Activated CD8-positive, alpha-beta T cell treated with anti-CD3 and anti-CD28 coated beads, Interleukin-2, amount 10 ng/mL, durations not matched to agents 7 days and 5 days (primary cell): ENCODE measurements at regions not wholly inside any gene's neighbourhood (a gene's known extent, or its start where the extent isn't known, plus 50 kb on each side); places are given as distances from the start of the nearest gene placed in this dataset.
"Not testable (repeated sequence)": the region's sequence is repeated elsewhere in the genome, so short reads cannot be mapped to it uniquely, and the experiment has no call there.

ENCODE experiments used
- ATAC-seq: fragments of 150-1000 bp; cut with Tn5 transposase; one replicate; pipeline ENCODE4 v1.10.0; 2021; ENCODE audit warnings: moderate library complexity
- CTCF ChIA-PET: fragments of 350-600 bp; sonication (Branson Sonifier 250); formaldehyde crosslinking; loops from one replicate; lab custom pipeline; 2021; ENCODE audit warnings: antibody characterized with exemption; lab: Charles Lee
- POLR2A ChIA-PET: fragments of 350-600 bp; sonication (Branson Sonifier 250); formaldehyde crosslinking; loops from one replicate; lab custom pipeline; 2021; ENCODE audit warnings: antibody characterized with exemption; lab: Charles Lee
- DNase-seq: peaks from one replicate; pipeline ENCODE4 v3.0.0-alpha.2; 2020
- H3K27ac Mint-ChIP-seq: one replicate; pipeline ENCODE4 v1.8.0; 2021; ENCODE audit warnings: mild to moderate bottlenecking, mixed read lengths
- H3K27me3 Mint-ChIP-seq: one replicate; pipeline ENCODE4 v1.8.0; 2021; ENCODE audit warnings: low read depth, mixed read lengths
- H3K36me3 Mint-ChIP-seq: one replicate; pipeline ENCODE4 v1.8.0; 2021; ENCODE audit warnings: low read depth, mixed read lengths
- H3K4me1 Mint-ChIP-seq: one replicate; pipeline ENCODE4 v1.8.0; 2021; ENCODE audit warnings: low read depth, mixed read lengths
- H3K4me3 Mint-ChIP-seq: one replicate; pipeline ENCODE4 v1.8.0; 2021; ENCODE audit warnings: mild to moderate bottlenecking, mixed read lengths
- H3K9me3 Mint-ChIP-seq: one replicate; pipeline ENCODE4 v1.8.0; 2022; ENCODE audit warnings: mixed read lengths; ENCODE audit not compliant: insufficient read depth

DNA sequence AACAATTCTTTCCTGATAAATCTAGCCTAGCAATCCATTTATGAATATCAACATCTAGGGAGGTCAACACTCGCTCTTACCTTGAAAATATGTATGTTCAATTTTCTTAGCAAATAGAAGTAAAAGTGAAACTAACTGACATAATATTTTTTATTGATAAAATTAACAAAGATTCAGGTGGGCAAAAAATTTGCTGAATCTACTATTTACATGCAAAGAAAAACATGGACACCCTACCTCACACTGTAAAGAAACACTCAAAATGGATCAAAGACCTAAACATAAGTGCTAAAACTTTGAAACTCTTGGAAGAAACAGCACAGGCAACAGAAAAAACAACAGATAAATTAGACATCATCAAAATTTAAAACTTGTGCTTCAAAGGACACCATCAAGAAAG, 151.6 kb upstream of the MYRIP start:
- no peak overlapping the region for H3K4me3 Mint-ChIP-seq
- H3K27ac Mint-ChIP-seq: no peak overlapping the region
- DNase-seq (no peak), ATAC-seq (no peak)
- H3K36me3 Mint-ChIP-seq: no peaks in the 10 kb centered on the region
- CTCF ChIA-PET: no interaction called here
- H3K4me1 Mint-ChIP-seq: no peaks in the 10 kb centered on the region
- no peaks in the 10 kb centered on the region for H3K9me3 Mint-ChIP-seq
- peaks cover 2% of the 10 kb centered on the region for H3K27me3 Mint-ChIP-seq
- POLR2A ChIA-PET: no interaction called here

DNA sequence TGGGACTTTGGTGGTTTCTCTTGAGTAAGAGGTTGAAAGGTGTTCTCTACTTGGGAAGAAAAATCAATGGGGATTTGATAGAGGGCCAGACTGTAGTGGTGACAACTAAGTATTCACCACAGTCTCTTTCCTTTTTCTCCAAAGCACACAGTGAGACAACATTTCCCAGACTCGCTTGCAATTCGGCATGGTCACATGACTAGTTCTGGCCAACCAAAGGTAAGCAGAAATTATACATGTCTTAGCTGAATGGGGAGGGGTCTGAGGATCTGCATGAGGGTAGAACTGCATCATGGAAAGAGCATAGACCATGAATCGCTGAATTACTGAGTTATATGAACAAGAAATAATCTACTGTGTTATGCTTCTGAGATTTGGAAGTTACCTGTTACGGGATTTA, 144.5 kb upstream of the MYRIP start:
- DNase-seq (no peak), ATAC-seq (no peak)
- Mint-ChIP-seq H3K36me3 (no peaks in the 10 kb centered on the region), H3K9me3 (no peaks in the 10 kb centered on the region), H3K27ac (no peak overlapping the region), H3K4me1 (no peaks in the 10 kb centered on the region), H3K4me3 (no peak overlapping the region), H3K27me3 (peaks cover 6% of the 10 kb centered on the region)
- ChIA-PET POLR2A (no interaction called here), CTCF (interaction anchor here (0.8 kb wide), 1 partner anchor 27 kb away, joined by 3 read pairs; no protein-coding TSS in a partner anchor)

DNA sequence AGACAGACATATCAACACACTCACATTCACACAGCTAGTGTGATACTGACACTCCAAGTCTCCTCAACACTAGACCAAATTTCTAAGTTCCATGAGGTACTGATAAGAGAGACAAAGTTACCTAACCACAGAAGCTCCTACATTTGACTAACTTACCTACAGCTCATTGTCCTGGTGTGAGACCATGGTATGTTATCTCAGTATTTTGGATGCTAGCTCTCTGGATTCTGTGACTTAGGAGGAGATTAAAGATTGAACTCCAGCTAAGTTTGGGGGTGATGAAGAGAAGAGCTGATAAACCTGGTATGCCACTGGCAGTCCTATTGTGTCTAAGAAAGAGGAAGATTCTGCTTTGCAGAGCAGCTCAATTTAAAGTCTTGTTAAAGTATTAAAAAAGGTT, 144.0 kb upstream of the MYRIP start:
- Mint-ChIP-seq H3K4me3 (no peak overlapping the region), H3K27me3 (peaks cover 6% of the 10 kb centered on the region), H3K4me1 (no peaks in the 10 kb centered on the region), H3K27ac (no peak overlapping the region), H3K9me3 (no peaks in the 10 kb centered on the region), H3K36me3 (no peaks in the 10 kb centered on the region)
- POLR2A ChIA-PET: no interaction called here
- ATAC-seq (no peak), DNase-seq (no peak)
- CTCF ChIA-PET: interaction anchor here (0.8 kb wide), 1 partner anchor 27 kb away, joined by 3 read pairs; no protein-coding TSS in a partner anchor

DNA sequence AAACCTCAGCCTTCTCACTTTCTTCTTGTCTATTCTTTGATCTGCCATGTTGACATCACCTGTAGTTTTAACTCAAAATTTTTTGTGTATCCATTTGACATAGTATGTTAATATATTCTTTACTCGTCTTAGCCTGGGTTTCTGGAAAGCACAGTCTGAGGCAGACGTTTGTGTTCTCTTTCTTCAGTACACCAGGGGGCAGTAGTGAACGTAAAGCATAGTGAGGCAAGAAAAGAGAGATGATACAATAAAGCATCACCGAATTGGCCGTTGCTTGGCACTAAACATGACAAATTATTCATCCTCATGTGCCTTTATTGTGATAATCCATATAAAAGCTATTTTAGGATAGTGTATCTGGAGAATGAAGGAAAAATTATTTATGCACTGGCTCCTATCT, 141.0 kb upstream of the MYRIP start:
- ChIA-PET CTCF (no interaction called here), POLR2A (no interaction called here)
- H3K4me1 Mint-ChIP-seq: no peaks in the 10 kb centered on the region
- DNase-seq (peak; percentile 21), ATAC-seq (peak; percentile 55)
- no peak overlapping the region for H3K27ac Mint-ChIP-seq
- H3K27me3 Mint-ChIP-seq: peaks cover 4% of the 10 kb centered on the region
- no peaks in the 10 kb centered on the region for H3K9me3 Mint-ChIP-seq
- H3K36me3 Mint-ChIP-seq: no peaks in the 10 kb centered on the region
- H3K4me3 Mint-ChIP-seq: no peak overlapping the region

DNA sequence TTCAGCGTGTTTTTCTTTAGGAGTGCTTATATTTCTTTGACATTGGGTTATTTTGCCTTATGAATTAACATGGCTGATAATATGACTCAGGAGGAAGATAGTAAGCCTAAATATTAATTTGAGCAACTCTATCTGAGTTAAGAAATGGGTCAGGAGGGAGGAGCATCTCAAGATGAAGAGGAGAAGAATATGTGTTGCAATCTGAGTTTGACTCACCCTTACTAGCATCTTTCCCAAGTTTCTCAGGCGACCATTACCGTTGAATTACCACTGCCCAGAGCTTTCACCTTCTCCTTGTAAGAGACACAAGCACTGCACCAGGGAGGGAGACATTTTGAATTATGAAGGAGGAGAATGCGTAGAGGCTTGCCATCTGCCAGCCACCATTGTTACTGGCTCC, 138.3 kb upstream of the MYRIP start:
- no peaks in the 10 kb centered on the region for H3K4me1 Mint-ChIP-seq
- DNase-seq: no peak
- no peaks in the 10 kb centered on the region for H3K36me3 Mint-ChIP-seq
- ChIA-PET CTCF (no interaction called here), POLR2A (no interaction called here)
- no peak for ATAC-seq
- H3K9me3 Mint-ChIP-seq: no peaks in the 10 kb centered on the region
- no peak overlapping the region for H3K4me3 Mint-ChIP-seq
- H3K27me3 Mint-ChIP-seq: no peaks in the 10 kb centered on the region
- H3K27ac Mint-ChIP-seq: no peak overlapping the region

- Mint-ChIP-seq H3K4me3 (no peak overlapping the region), H3K27me3 (no peaks in the 10 kb centered on the region), H3K27ac (no peak overlapping the region), H3K4me1 (no peaks in the 10 kb centered on the region), H3K36me3 (no peaks in the 10 kb centered on the region), H3K9me3 (no peaks in the 10 kb centered on the region)
- DNase-seq (no peak), ATAC-seq (no peak)
- ChIA-PET CTCF (no interaction called here), POLR2A (no interaction called here)
Observed at GRCh38 chr3:39671600-39671999, 137.8 kb upstream of the MYRIP start.

DNA sequence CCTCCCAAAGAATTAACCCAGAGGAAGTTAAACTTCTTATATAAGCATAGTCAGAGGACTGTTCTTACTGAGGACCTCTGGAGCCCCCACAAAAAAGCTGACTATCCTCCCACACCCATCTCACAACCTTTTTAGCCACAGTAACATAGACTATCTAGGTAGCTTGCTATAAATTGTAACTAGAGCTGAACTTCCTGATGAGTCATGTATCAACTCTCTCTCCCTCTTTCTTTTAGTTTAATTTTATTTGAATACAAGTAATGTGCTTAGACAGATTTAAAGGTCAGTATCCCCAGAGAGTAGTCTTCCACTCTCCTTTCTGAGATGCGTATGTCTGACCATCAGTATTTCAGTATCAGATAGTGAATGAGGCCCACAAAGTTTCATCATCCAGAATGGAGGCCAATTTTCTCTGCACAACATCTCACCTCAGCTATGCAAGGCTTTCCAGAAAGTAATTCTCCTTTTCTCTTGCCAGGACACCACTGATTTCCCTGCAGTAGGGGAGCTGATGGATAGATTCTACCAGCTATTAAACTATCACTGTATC, 104.0 kb upstream of the MYRIP start:
- Mint-ChIP-seq H3K27ac (no peak overlapping the region), H3K4me1 (no peaks in the 10 kb centered on the region), H3K9me3 (no peaks in the 10 kb centered on the region), H3K36me3 (no peaks in the 10 kb centered on the region), H3K27me3 (no peaks in the 10 kb centered on the region), H3K4me3 (no peak overlapping the region)
- ATAC-seq: no peak
- POLR2A ChIA-PET: no interaction called here
- DNase-seq: no peak
- CTCF ChIA-PET: no interaction called here

DNA sequence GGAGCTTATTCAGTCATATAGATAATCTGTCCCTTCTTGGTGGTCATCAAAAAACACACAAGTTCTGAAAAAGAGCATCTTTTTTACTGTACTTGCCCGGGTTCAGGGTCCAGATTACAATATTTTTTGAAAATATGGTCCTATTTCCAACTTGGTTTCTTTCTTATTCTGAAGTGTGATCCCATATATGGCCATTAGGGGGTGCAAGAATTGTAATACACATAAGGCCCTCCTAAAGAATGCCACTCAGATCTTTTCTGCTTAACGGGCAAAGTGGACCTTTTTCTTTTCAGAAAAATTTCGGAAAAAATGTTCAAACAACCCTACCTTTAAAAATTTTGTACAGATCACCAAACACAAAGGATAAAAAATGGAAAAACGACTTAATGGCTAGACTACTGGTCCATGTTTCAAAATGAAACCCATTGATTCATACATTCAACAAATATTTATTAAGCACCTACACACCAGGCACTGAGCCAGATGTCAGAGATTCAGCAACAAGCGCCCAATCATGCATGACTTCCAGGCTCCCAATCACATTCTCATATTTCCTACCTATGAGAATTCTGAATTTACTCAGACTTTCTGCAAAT, 102.0 kb upstream of the MYRIP start:
- H3K36me3 Mint-ChIP-seq: no peaks in the 10 kb centered on the region
- no peaks in the 10 kb centered on the region for H3K27me3 Mint-ChIP-seq
- POLR2A ChIA-PET: no interaction called here
- H3K9me3 Mint-ChIP-seq: no peaks in the 10 kb centered on the region
- CTCF ChIA-PET: no interaction called here
- H3K4me3 Mint-ChIP-seq: no peak overlapping the region
- ATAC-seq: no peak
- DNase-seq: no peak
- no peaks in the 10 kb centered on the region for H3K4me1 Mint-ChIP-seq
- H3K27ac Mint-ChIP-seq: no peak overlapping the region

- no peaks in the 10 kb centered on the region for H3K36me3 Mint-ChIP-seq
- ATAC-seq: no peak
- ChIA-PET POLR2A (no interaction called here), CTCF (no interaction called here)
- H3K4me3 Mint-ChIP-seq: no peak overlapping the region
- H3K27me3 Mint-ChIP-seq: no peaks in the 10 kb centered on the region
- no peaks in the 10 kb centered on the region for H3K9me3 Mint-ChIP-seq
- no peak for DNase-seq
- no peaks in the 10 kb centered on the region for H3K4me1 Mint-ChIP-seq
- H3K27ac Mint-ChIP-seq: no peak overlapping the region
Observed at GRCh38 chr3:39712413-39713048, 96.9 kb upstream of the MYRIP start.

GRCh38 chr3:39713341-39713740, 96.1 kb upstream of the MYRIP start:
- H3K4me3 Mint-ChIP-seq, H3K9me3 Mint-ChIP-seq, DNase-seq, H3K4me1 Mint-ChIP-seq, H3K27me3 Mint-ChIP-seq, POLR2A ChIA-PET, ATAC-seq, H3K27ac Mint-ChIP-seq, H3K36me3 Mint-ChIP-seq: not testable (repeated sequence)
- CTCF ChIA-PET: interaction anchor here (0.6 kb wide), 1 partner anchor 576 kb away, joined by 3 read pairs; no protein-coding TSS in a partner anchor

DNA sequence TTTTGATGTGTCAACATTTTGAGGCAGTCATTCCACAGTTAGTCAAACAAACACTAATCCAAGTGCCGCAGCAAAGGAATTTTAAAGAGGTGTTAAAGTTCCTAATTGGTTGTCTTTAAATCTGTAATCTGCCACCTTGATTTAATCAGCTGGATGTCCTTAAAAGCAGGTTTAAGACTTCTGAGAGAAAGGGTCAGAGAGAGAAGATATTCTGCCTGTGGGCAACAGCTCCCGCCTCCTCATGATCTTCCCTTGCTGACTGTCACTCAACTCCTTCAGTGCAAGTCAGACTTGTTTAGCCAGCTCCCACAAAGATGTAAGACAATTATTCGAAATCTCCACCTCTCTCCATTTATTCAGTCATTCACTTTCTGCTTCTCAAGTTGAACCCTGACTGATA, 92.6 kb upstream of the MYRIP start:
- Mint-ChIP-seq H3K27ac (no peak overlapping the region), H3K27me3 (peaks cover 2% of the 10 kb centered on the region), H3K4me1 (no peaks in the 10 kb centered on the region), H3K36me3 (no peaks in the 10 kb centered on the region), H3K4me3 (no peak overlapping the region), H3K9me3 (no peaks in the 10 kb centered on the region)
- no peak for ATAC-seq
- CTCF ChIA-PET: no interaction called here
- POLR2A ChIA-PET: no interaction called here
- DNase-seq: no peak

DNA sequence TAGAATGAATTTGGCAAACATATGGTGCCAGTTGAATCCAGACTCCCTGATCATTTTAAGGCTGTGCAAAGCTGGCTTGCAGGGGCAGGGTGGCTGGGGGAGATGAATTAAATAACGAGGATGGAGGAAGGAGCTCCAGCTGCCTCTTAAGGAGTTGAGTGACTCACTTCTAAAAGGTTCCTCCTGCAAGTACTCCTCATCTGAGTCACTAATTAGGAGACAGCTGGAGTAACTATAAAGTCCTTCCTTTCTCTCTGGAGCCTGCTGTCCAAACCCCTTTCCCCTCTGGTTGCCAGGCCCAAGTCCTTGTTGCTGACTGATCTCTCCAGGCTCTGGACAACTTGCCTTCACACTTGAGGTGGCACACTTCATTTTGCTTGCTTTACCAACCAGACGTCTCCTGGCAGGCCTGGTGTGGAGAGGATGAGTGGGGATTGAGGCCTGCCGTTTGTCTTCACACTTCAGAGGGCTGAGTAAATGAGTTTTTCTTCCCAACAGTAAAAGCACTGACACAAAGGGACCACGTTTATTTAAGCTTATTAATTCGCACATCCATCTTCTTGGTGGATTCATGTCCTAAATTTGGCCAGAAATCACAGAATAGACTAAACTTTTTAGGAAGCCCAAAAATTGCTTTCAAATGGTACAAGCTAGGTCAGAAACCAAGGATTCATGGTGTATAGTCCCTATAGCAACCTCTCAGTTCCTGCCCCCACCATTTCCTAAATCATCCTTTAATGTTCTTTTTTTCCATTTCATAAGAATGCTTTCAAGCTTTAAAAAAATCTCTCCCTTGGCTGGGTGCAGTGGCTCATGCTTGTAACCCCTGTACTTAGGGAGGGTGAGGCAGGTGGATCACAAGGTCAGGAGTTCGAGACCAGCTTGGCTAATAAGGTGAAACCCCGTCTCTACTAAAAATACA, 90.5 kb upstream of the MYRIP start:
- no peaks in the 10 kb centered on the region for H3K36me3 Mint-ChIP-seq
- H3K4me1 Mint-ChIP-seq: no peaks in the 10 kb centered on the region
- ChIA-PET POLR2A (no interaction called here), CTCF (no interaction called here)
- ATAC-seq: no peak
- DNase-seq: no peak
- no peak overlapping the region for H3K4me3 Mint-ChIP-seq
- peaks cover 2% of the 10 kb centered on the region for H3K27me3 Mint-ChIP-seq
- no peak overlapping the region for H3K27ac Mint-ChIP-seq
- H3K9me3 Mint-ChIP-seq: no peaks in the 10 kb centered on the region
